K562 (cell line): ENCODE measurements at regions not wholly inside any gene's neighbourhood (a gene's known extent, or its start where the extent isn't known, plus 50 kb on each side); places are given as distances from the start of the nearest gene placed in this dataset.

ENCODE experiments used
- ATAC-seq: fragments of 200-7000 bp; cut with Tn5 transposase; 3 replicates; pipeline ENCODE4 v1.9.1; 2020; ENCODE audit warnings: moderate library complexity
- BruUV-seq: library from RNA; stranded (reverse); fragments of 400-500 nt; replicated peaks from 2 replicates; lab custom pipeline; 2021; lab: Mats Ljungman, UMichigan
- CTCF ChIA-PET: fragments of 300-600 bp; formaldehyde crosslinking; extraction: SDS; loops from one replicate; lab custom pipeline; 2021; ENCODE audit warnings: low intra/inter-chr PET ratio; lab: Yijun Ruan, JAX
- POLR2A ChIA-PET: fragments of 300-600, 350-650 bp; sonication (Branson Sonifier 250); formaldehyde crosslinking; extraction: SDS; loops from one replicate; lab custom pipeline; 2021; ENCODE audit warnings: antibody characterized with exemption, inconsistent platforms; lab: Yijun Ruan, JAX
- DNase-seq, 4 experiments: peaks; one replicate each; pipeline versions ENCODE4 v3.0.0 to v3.0.0-alpha.2; 2011 to 2018; ENCODE audit warnings: low spot score in 3 of 4, mixed read lengths in 3 of 4; ENCODE audit errors: extremely low read depth in 1 of 4
- FAIRE-seq: peaks from 2 replicates; lab custom pipeline; 2011; peaks lifted over from hg19 to GRCh38; lab: Jason Lieb, UNC
- H2AFZ ChIP-seq: 2 replicates; pipeline ENCODE4 v1.6.0; 2011; ENCODE audit warnings: low read depth, low read length, control low read depth, inconsistent platforms
- H3K27ac ChIP-seq: fragments of 200-600 bp; 3 replicates; pipeline ENCODE4 v1.8.0; 2011; ENCODE audit warnings: low read depth, mild to moderate bottlenecking, control low read depth, inconsistent platforms, low read length, moderate library complexity, mixed read lengths; ENCODE audit errors: extremely low read depth
- H3K27me3 ChIP-seq, 2 experiments: fragments of 300-600 bp in 1 of 2; 2 replicates in 1 of 2; 3 replicates in 1 of 2; pipeline versions ENCODE4 v1.6.0 to v1.8.0; 2011; ENCODE audit warnings: inconsistent platforms in 2 of 2, low read length in 2 of 2, mild to moderate bottlenecking in 1 of 2, mixed read lengths in 1 of 2, moderate library complexity in 1 of 2; ENCODE audit not compliant: control insufficient read depth in 2 of 2, insufficient read depth in 2 of 2
- H3K36me3 ChIP-seq: fragments of 300-600 bp; 3 replicates; pipeline ENCODE4 v1.8.0; 2011; ENCODE audit warnings: mild to moderate bottlenecking, low read length, inconsistent platforms; ENCODE audit not compliant: control insufficient read depth, insufficient read depth
- H3K4me1 ChIP-seq, 2 experiments: fragments of 200-600 bp in 1 of 2; replicated peaks in 1 of 2; 2 replicates in 1 of 2; 3 replicates in 1 of 2; pipeline versions ENCODE4 v1.5.1 to v1.8.0; 2011; ENCODE audit warnings: inconsistent platforms in 2 of 2, low read length in 2 of 2, mild to moderate bottlenecking in 1 of 2, mixed read lengths in 1 of 2, moderate library complexity in 1 of 2; ENCODE audit not compliant: control insufficient read depth in 2 of 2, insufficient read depth in 2 of 2
- H3K4me2 ChIP-seq: 2 replicates; pipeline ENCODE4 v1.6.1; 2011; ENCODE audit warnings: low read length, control low read depth, inconsistent platforms, mixed read lengths; ENCODE audit not compliant: insufficient read depth
- H3K4me3 ChIP-seq: fragments of 200-600 bp; sonication (generic), shearing (Covaris generic); 2 replicates; pipeline ENCODE4 v1.5.1; 2016; ENCODE audit warnings: control low read depth, inconsistent platforms
- H3K79me2 ChIP-seq: fragments of 200-600 bp; 3 replicates; pipeline ENCODE4 v1.8.0; 2011; ENCODE audit warnings: low read length, inconsistent platforms; ENCODE audit not compliant: control insufficient read depth, insufficient read depth
- H3K9ac ChIP-seq, 2 experiments: 2 replicates each; pipeline versions ENCODE4 v1.6.0 to v1.6.1; 2011; ENCODE audit warnings: low read depth in 2 of 2, low read length in 2 of 2, control low read depth in 1 of 2, inconsistent platforms in 1 of 2, mild to moderate bottlenecking in 1 of 2, mixed read lengths in 1 of 2; ENCODE audit not compliant: insufficient read depth in 1 of 2
- H3K9me1 ChIP-seq: one replicate; pipeline ENCODE4 v1.6.0; 2011; ENCODE audit warnings: inconsistent platforms, mild to moderate bottlenecking, low read length, moderate library complexity; ENCODE audit not compliant: control insufficient read depth, insufficient read depth
- H3K9me3 ChIP-seq: replicated peaks from 2 replicates; pipeline ENCODE4 v1.5.1; 2011; ENCODE audit warnings: low read depth, low read length, inconsistent platforms; ENCODE audit not compliant: control insufficient read depth, insufficient read depth
- H4K20me1 ChIP-seq: replicated peaks from 2 replicates; pipeline ENCODE4 v1.6.1; 2011; ENCODE audit warnings: low read length, inconsistent platforms, mixed read lengths; ENCODE audit not compliant: control insufficient read depth, insufficient read depth
- GTF2B ChIP-seq: IDR thresholded peaks from 2 replicates; pipeline ENCODE4 v1.6.1; 2011; ENCODE audit not compliant: insufficient read length; ENCODE audit errors: extremely low read depth
- RBM25 ChIP-seq: fragments of 200-400 bp; formaldehyde crosslinking; IDR thresholded peaks from 2 replicates; pipeline ENCODE4 v1.6.1; 2018; ENCODE audit warnings: low read length, low read depth, moderate library complexity; ENCODE audit not compliant: severe bottlenecking
- SPI1 ChIP-seq: IDR thresholded peaks from 2 replicates; pipeline ENCODE4 v1.6.1; 2011; ENCODE audit warnings: low read depth, low read length, control low read depth, borderline replicate concordance
- ZKSCAN3 ChIP-seq: fragments of 250-450 bp; sonication (Bioruptor Pico); IDR thresholded peaks from 2 replicates; pipeline ENCODE4 v1.4.0; 2020
- ZNF146 ChIP-seq: IDR thresholded peaks from one replicate; pipeline ENCODE4 v1.6.1; 2018; ENCODE audit warnings: missing compliant biosample characterization; ENCODE audit not compliant: unreplicated experiment
- ZNF76 ChIP-seq: fragments of 250-450 bp; sonication (Bioruptor Pico); IDR thresholded peaks from 2 replicates; pipeline ENCODE4 v1.4.0; 2020; ENCODE audit warnings: mild to moderate bottlenecking, moderate library complexity, borderline replicate concordance
- WGBS: fragments of 100-300 bp; shearing (Covaris generic); methylation state at CpG from one replicate; pipeline ENCODE4 v1.1.6; 2016; ENCODE audit warnings: low coverage, mixed read lengths; ENCODE audit not compliant: insufficient coverage; ENCODE audit errors: missing lambda C conversion rate; 5-methylcytosine and 5-hydroxymethylcytosine counted together
- in situ Hi-C: fragments of 300-500 bp; cut with MboI; formaldehyde crosslinking; loops from 4 replicates; pipeline ENCODE4 v1.15.0; 2018; ENCODE audit warnings: inconsistent platforms, mixed read lengths
- intact Hi-C: fragments of 100-400 bp; cut with micrococcal nuclease; formaldehyde crosslinking; loops from 2 replicates; pipeline ENCODE4 v1.14.2; 2022

- CTCF ChIA-PET, result interaction anchor here (0.7 kb wide), 1 partner anchor 11 kb away, joined by 4 read pairs; no protein-coding TSS in a partner anchor
- DNase-seq (no peak), FAIRE-seq (no peak)
- in situ Hi-C loops, result no loop called here
- BruUV-seq, result no TSS peak
- Histone ChIP-seq H3K4me2 (no peak overlapping the region), H4K20me1 (peaks cover 6% of the 10 kb centered on the region; the same call in 1 of the 2 replicates), H3K4me1 (peaks cover 8 to 9% of the 10 kb centered on the region in 2 experiments), H3K4me3 (no peak overlapping the region), H3K36me3 (no peaks in the 10 kb centered on the region), H3K9me3 (no peaks in the 10 kb centered on the region), H3K79me2 (no peaks in the 10 kb centered on the region), H3K27me3 (peaks cover 27 to 50% of the 10 kb centered on the region in 2 experiments), H3K27ac (no peak overlapping the region), H2AFZ (no peak overlapping the region), H3K9ac (no peak overlapping the region)
- 15% methylated on average over 3 of the region's 3 CpGs for WGBS
- TF ChIP-seq RBM25, result peak; percentile 38
- TF ChIP-seq ZKSCAN3 (CRISPR knock-in tag), result no peak
- TF ChIP-seq ZNF146 (CRISPR knock-in tag), result peak; percentile 96
- TF ChIP-seq, all 486 proteins: peak for 2
- POLR2A ChIA-PET, result interaction anchor here (1.7 kb wide), 1 partner anchor 10 kb away, joined by 3 read pairs; no protein-coding TSS in a partner anchor
- peaks cover 8% of the 10 kb centered on the region for H3K9me1 ChIP-seq
- ATAC-seq, result no peak
- intact Hi-C loops, result no loop called here
Observed at GRCh38 chr1:22280526-22280925, 137.6 kb upstream of the WNT4 start.

GRCh38 chr1:22281521-22282363 is 138.8 kb upstream of the WNT4 start:
- H2AFZ ChIP-seq, result no peak overlapping the region
- H3K4me1 ChIP-seq, result peaks cover 20% of the 10 kb centered on the region in 2 experiments
- no peaks in the 10 kb centered on the region for H3K9me3 ChIP-seq
- FAIRE-seq (no peak), ATAC-seq (no peak), DNase-seq (no peak)
- peaks cover 26 to 45% of the 10 kb centered on the region in 2 experiments for H3K27me3 ChIP-seq
- CTCF ChIA-PET, result no interaction called here
- intact Hi-C loops (no loop called here), in situ Hi-C loops (no loop called here)
- H4K20me1 ChIP-seq, result no peaks in the 10 kb centered on the region
- no peak overlapping the region for H3K27ac ChIP-seq
- H3K9ac ChIP-seq, result no peak overlapping the region
- no peak overlapping the region for H3K4me2 ChIP-seq
- no peak overlapping the region for H3K4me3 ChIP-seq
- BruUV-seq, result no TSS peak
- H3K9me1 ChIP-seq, result peaks cover 3% of the 10 kb centered on the region
- H3K36me3 ChIP-seq, result no peaks in the 10 kb centered on the region
- WGBS, result 7% methylated on average over 11 of the region's 11 CpGs
- TF ChIP-seq GTF2B (no peak), ZNF76 (CRISPR knock-in tag) (no peak), SPI1 (peak; percentile 11; the same call in 1 of the 2 replicates)
- no peaks in the 10 kb centered on the region for H3K79me2 ChIP-seq
- POLR2A ChIA-PET, result interaction anchor here (0.6 to 1.2 kb wide), 3 partner anchors 17 to 372 kb away, joined by 3 read pairs; no protein-coding TSS in a partner anchor
